CMK (cell line): ENCODE measurements at regions not wholly inside any gene's neighbourhood (a gene's known extent, or its start where the extent isn't known, plus 50 kb on each side); places are given as distances from the start of the nearest gene placed in this dataset.

Source experiments
- DNase-seq: peaks from one replicate; pipeline ENCODE4 v3.0.0-alpha.2; 2010; ENCODE audit warnings: low read depth

GRCh38 chr9:28024676-28025075, 451.4 kb upstream of the C9orf72 start:
- DNase-seq: no peak

DNA sequence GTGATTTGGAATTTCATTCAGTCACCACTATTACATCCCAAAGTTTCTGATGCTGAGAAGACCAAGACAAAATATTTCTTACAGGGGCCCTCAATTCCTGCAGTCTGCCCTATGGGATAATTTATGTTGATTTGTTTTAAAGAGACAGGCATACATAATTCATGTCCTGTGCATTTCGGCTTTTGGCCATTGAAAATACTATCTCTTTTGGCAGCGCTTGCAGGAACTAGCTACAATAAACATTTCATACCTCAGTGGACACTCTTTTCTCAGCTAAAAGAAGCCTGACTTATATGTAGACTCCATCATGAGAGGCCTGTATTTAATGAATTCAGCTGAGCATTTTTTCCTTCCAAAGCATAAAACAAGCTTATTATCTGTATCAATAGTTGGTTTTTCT, 451.9 kb upstream of the C9orf72 start:
- no peak for DNase-seq

DNA sequence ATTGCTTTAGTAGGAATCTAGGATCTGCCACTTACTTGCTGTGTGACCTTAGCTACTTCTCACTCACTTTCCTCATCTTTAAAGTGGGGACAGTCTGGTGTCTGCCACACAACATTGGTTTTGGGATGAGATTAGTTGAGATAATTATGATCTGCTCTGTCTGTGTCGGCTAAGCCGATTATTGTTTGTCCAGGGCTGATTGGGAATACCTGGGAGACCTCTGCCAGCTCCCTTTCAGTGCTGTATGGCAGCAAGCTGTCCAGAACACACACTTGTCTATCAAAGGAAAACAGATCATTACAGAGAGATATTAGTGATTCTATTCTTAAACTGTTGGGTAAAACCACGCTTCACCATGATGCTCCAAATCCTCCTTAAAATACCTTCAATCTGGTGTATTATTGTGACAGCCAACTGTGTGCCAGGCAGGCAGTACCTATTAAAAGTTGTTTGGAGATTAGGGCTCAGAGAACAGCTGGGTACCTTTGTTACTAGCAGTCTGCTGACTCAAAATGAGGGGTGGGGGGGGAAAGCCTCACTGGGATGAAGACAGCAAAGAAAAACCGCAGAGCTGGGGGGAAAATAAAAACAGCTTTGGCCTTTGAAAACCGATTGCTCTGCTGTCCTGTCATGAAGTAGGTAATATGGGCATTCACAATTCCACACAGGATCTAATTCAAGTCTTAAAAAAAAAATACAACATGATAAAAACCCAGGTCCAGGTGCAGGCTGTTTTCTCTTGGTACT, 458.4 kb upstream of the C9orf72 start:
- no peak for DNase-seq

DNA sequence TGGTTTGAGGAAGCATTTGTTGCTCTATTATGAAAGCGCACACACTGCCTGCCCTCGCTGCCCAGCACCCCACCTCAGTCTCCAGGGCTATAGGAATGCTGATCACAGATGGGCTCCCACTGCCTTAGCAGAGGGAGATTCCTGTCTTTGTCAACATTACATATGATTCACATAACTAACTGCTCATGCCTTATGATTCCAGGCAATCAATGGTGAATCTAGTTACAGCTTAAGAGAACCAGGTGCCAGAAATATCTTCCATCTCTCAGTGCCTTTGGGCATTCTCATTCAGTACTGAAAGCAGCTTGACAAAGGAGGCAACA, 458.9 kb upstream of the C9orf72 start:
- no peak for DNase-seq

GRCh38 chr9:28034242-28034641, 461.0 kb upstream of the C9orf72 start:
- no peak for DNase-seq

DNA sequence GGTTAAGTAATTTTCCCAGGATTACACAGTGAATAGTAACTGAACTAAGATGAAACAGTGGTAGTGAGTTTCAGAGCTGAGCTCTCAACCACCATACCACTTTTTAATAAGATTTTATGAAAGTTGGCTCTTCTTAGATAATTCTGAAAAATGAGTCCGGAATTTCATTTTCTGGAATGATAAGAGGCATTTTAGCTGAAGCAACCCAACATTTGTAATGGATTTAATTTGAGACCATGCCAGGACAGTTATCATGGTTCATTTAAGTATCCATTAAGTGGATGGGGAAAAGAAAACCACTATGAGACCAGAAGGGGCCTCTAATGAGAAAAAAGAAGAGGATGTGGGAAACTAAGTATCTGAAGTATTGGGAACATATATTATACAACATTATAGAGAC, 464.7 kb upstream of the C9orf72 start:
- no peak for DNase-seq

DNA sequence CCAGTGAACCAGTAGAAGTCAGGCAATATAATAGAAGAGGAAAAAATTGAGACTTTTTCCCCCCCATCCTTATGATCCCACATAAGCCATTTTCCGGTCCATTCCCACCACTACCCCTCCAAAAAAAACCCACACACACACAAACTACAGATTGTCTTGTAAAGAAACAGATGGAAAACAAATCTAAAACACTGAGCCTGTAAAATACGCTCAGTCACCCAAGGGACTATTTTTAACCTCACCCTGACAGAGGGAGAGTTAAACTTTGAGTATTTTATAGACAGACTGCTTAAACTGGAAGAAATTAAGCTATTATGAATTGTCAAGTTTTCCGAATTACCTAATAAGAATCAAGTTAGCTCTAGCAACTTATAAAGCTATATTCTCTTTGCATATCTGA, 471.8 kb upstream of the C9orf72 start:
- DNase-seq: no peak

GRCh38 chr9:28050046-28050445, 476.8 kb upstream of the C9orf72 start:
- DNase-seq: no peak

DNA sequence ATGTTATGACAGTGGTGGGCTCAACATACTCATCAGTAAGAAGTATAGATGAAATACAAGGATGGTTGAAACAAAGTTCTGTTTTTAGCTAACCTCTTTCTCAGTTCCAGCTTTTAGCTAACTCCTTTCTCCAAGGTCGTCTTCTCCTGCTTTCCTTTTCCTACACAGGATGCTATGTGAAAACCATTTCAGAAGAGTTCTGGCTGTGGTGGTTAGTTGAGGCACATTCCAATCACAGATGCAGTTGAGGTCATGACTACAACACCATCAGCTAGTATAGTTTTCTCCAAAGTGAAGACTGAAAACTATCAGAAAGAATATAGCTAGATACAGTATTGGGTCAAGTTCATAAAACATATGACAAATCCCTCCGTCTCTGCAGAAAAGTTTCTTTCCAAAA, 477.7 kb upstream of the C9orf72 start:
- no peak for DNase-seq

DNA sequence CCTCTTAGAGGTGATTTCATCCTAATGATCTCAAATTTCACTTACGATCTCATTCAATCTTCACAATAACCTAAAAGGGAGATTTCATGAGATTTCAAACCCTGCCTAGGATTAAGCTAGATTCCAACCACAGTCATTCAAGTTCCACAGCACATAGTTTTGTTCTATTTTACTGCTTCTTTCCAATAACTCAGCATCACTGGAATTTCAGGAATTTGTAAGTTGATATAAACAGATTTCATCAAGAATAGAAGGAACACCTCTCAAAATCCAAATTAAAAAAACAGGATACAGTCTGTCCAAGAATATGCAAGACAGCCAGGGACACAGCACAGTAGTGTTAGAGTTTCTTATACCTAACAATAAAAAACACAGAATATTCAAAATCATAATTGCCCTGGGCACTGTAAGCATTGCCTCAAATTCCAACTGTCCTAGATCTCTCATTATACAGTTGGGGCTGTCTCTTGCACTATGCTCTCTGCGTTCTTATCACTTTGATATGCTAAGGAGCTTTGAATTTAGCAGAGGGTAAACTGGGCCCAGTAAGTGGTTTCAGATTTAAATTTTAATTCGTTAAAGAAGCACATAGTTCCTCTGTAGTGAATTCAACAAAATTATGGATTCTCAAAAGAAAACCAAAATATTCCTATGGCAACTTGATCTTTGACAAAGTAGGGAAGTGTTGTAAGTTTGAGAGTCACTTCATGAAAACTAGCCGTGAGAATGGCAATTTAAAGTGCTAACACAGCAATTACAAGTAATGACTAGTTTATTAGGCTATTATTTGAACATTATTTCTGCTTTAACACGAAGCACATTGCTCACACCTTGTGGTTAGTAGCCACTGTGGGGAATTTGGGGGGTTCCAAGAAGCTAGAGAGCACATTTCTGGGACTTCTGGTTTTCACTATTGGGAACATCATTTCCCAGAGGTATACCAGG, 478.6 kb upstream of the C9orf72 start:
- DNase-seq: no peak

- no peak for DNase-seq
Observed at GRCh38 chr9:28053096-28053777, 480.0 kb upstream of the C9orf72 start.

- no peak for DNase-seq
Observed at GRCh38 chr9:28056006-28056405, 482.7 kb upstream of the C9orf72 start.

DNA sequence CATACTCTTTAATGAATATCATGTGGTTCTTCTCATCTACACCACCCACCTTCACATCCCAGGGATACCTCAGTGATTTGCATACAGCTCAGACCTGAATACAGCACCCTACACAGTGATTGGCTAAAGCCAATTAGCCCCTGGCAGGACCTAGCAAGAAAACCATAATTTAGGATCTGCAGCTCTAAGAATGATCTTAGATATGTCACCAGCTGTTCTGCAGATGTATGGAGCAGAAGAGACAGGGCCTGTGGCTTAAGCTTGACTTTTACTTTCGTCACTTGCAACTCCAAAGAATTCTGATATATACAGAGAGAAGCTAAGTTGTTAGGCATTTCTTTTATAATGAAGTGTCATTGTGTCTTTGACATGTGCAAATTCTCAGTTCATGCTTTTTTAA, 483.2 kb upstream of the C9orf72 start:
- no peak for DNase-seq

DNA sequence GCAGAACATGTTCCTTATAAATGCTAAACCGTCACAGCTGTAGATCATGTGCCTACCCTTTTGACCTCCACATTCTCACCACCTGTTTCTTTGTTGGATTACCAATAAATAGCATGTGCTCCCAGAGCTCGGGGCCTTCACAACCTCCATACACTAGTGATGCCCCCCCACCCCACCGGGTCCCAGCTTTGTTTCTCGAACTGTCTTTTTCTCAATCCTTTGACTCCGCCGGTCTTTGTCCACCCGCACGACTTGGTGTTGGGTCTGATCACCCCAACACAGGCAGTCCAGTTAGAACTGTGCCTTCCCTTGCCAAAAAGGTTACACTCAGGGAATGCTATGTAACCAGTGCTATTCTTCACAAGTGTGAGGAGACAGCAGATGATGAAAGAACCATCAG, 485.9 kb upstream of the C9orf72 start:
- no peak for DNase-seq

DNA sequence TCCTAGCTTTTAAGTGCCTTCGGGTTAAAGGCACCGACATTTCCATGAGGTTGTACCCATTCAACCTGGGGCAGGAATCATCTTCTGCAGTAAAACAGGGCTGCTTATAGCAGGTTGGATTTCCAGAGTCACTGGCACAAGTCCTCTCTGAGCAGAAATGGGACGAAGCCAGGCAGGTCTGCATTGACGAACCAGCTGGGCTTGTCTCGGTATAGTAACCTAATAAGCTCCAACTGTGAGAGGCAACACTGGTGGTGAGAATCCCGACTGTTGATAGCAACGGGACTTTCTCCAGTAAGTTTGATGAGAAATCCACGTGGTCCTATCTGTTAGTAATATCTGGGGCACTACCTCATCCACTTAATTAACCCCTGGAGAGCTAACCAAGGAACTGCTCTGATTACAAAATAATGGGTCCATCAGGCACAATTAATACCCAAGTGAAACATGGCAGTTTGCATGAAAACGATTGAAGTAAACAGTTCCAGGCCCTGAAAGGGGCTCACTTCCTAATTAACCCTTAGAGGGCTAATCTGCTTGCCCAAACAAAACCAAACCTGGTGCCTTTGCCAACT, 491.0 kb upstream of the C9orf72 start:
- DNase-seq: no peak

GRCh38 chr9:28073270-28073669, 500.0 kb upstream of the C9orf72 start:
- DNase-seq: no peak

- no peak for DNase-seq
Observed at GRCh38 chr9:28079677-28080076, 506.4 kb upstream of the C9orf72 start.

GRCh38 chr9:28082671-28083070, 509.4 kb upstream of the C9orf72 start:
- no peak for DNase-seq

DNA sequence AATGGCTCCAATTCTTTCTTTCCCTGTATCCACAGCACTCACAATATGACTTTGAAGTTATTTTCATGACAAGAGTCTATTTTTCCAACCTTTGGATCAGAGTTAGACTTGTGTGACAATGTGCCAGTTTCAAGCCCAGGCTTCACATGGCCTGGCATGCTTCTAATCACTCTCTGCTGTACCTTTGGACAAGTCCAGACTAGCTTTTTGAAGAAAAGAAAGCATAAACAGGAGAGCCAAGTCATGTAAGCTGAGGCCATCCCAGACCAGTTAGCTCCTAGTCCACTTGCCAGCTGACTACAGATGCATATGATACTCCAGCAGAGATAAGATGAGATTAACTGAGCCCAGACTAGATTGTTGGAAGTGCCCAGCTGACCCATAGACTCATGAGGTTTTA, 513.6 kb upstream of the C9orf72 start:
- no peak for DNase-seq

DNA sequence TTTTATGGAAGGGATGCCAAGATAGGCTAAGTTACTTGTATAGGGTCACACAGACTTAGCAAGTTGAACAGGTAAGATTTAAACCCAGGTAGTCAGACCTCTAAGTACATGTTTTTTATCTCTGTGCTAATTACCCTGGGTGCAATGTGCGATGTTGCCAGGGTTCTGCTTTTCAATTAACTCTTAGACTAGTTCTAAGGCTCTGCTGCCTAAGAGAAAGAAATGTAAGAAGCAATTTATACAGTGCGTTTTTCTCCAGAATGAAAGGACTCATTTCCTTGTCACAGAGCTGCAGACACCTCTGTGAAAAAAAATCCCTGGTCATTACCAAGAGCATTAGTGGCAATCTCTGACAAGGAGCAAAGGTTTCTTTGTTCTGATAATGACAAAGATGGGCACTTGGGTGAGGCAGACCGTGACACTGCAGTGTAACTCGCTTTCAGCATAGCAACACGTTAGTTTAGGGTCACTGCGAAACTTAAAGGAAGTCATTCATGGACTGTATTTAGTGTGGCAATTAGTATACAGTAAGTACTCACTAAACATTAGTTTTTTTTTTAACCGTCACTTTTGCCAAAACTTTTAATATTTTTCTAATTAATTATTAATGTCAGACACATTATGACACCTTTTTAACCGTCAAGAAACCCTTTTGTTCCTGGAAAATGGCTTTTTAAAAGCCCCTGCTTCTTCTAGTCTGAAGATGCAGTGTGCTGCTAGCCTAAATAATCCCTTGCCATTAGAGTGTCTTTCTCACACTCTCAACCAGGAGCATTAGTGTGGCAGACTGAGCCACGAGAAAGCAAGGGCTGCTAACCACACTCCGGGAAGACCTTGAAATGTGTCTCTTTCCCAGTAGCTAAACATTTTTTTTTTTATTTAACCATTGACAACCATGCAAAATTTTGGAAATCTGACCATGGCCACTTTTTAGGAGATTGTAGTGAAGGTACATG, 520.0 kb upstream of the C9orf72 start:
- no peak for DNase-seq

- DNase-seq: no peak
Observed at GRCh38 chr9:28101509-28101908, 528.2 kb upstream of the C9orf72 start.
